MG63 (cell line): ENCODE measurements at regions not wholly inside any gene's neighbourhood (a gene's known extent, or its start where the extent isn't known, plus 50 kb on each side); places are given as distances from the start of the nearest gene placed in this dataset.

ENCODE experiments used
- DNase-seq: peaks from one replicate; pipeline ENCODE4 v3.0.0-alpha.2; 2020
- H3K27me3 ChIP-seq: fragments of 250-450 bp; sonication (Bioruptor Pico); 2 replicates; pipeline ENCODE4 v1.5.1; 2020; ENCODE audit warnings: mild to moderate bottlenecking, moderate library complexity
- H3K36me3 ChIP-seq: fragments of 250-450 bp; sonication (Bioruptor Pico); 2 replicates; pipeline ENCODE4 v1.5.1; 2020; ENCODE audit warnings: mild to moderate bottlenecking, moderate library complexity
- H3K4me3 ChIP-seq: fragments of 250-450 bp; sonication (Bioruptor Pico); 2 replicates; pipeline ENCODE4 v1.5.1; 2020; ENCODE audit warnings: mild to moderate bottlenecking, moderate library complexity
- H3K9me3 ChIP-seq: fragments of 250-450 bp; sonication (Bioruptor Pico); 2 replicates; pipeline ENCODE4 v1.5.1; 2020; ENCODE audit warnings: mild to moderate bottlenecking, moderate library complexity

- no peaks in the 10 kb centered on the region for H3K27me3 ChIP-seq
- no peak for DNase-seq
- H3K9me3 ChIP-seq: no peaks in the 10 kb centered on the region
- no peak overlapping the region for H3K4me3 ChIP-seq
- H3K36me3 ChIP-seq: no peaks in the 10 kb centered on the region
Observed at GRCh38 chr15:37490707-37491106, 390.4 kb upstream of the MEIS2 start.

DNA sequence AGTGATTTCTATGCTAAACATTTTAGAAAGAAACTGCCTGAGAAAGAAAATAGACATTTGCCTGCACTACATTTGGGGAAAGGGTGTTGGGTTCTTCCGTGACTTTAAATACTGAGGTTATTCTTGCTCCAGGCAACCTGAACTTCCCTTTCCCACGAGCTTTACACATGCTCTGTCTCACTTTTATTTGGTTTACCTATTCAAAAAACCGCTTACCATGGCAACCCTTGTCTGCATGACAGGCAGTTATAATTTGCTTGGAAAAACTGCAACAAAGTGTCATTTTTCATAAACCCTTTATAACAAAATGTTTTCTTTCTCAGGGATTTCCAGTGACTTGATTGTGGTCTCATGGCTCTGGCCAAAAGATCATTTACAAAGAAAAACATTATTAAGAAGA is 416.3 kb upstream of the MEIS2 start:
- no peak for DNase-seq
- no peaks in the 10 kb centered on the region for H3K36me3 ChIP-seq
- no peaks in the 10 kb centered on the region for H3K9me3 ChIP-seq
- no peaks in the 10 kb centered on the region for H3K27me3 ChIP-seq
- H3K4me3 ChIP-seq: no peak overlapping the region

GRCh38 chr15:37517191-37517895 is 417.0 kb upstream of the MEIS2 start:
- DNase-seq: no peak
- Histone ChIP-seq H3K9me3 (no peaks in the 10 kb centered on the region), H3K27me3 (no peaks in the 10 kb centered on the region), H3K4me3 (no peak overlapping the region), H3K36me3 (no peaks in the 10 kb centered on the region)

GRCh38 chr15:37518436-37518835 is 416.0 kb upstream of the TMCO5A start:
- H3K9me3 ChIP-seq: no peaks in the 10 kb centered on the region
- H3K27me3 ChIP-seq: no peaks in the 10 kb centered on the region
- H3K4me3 ChIP-seq: no peak overlapping the region
- H3K36me3 ChIP-seq: no peaks in the 10 kb centered on the region
- DNase-seq: no peak

- H3K9me3 ChIP-seq: no peaks in the 10 kb centered on the region
- H3K27me3 ChIP-seq: no peaks in the 10 kb centered on the region
- H3K4me3 ChIP-seq: no peak overlapping the region
- DNase-seq: no peak
- no peaks in the 10 kb centered on the region for H3K36me3 ChIP-seq
Observed at GRCh38 chr15:37520026-37520425, 414.4 kb upstream of the TMCO5A start.

GRCh38 chr15:37520882-37521281 is 413.6 kb upstream of the TMCO5A start:
- no peaks in the 10 kb centered on the region for H3K27me3 ChIP-seq
- no peak overlapping the region for H3K4me3 ChIP-seq
- DNase-seq: no peak
- no peaks in the 10 kb centered on the region for H3K9me3 ChIP-seq
- no peaks in the 10 kb centered on the region for H3K36me3 ChIP-seq

DNA sequence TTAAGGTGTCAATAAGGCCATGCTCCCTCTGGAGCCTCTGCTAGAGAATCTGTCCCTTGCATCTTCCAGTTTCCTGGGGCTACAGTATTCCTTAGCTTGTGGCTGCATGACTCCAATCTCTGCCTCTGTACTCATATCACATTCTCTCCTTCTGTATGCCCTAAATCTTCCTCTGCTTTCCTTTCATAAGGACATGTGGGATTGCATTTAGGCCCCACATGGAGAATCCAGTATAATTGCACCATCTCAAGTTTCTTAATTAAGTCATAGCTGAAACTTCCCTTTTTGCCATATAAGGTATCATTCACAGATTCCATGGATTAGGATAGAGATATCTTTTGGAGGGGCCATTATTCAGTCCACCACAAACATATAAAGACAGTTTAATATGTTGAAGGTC is 409.8 kb upstream of the TMCO5A start:
- no peak for DNase-seq
- Histone ChIP-seq H3K9me3 (no peaks in the 10 kb centered on the region), H3K4me3 (no peak overlapping the region), H3K36me3 (no peaks in the 10 kb centered on the region), H3K27me3 (no peaks in the 10 kb centered on the region; the same call in 1 of the 2 replicates)

GRCh38 chr15:37528432-37528831 is 406.0 kb upstream of the TMCO5A start:
- Histone ChIP-seq H3K27me3 (no peaks in the 10 kb centered on the region; the same call in 1 of the 2 replicates), H3K36me3 (no peaks in the 10 kb centered on the region), H3K4me3 (no peak overlapping the region), H3K9me3 (no peaks in the 10 kb centered on the region)
- no peak for DNase-seq

DNA sequence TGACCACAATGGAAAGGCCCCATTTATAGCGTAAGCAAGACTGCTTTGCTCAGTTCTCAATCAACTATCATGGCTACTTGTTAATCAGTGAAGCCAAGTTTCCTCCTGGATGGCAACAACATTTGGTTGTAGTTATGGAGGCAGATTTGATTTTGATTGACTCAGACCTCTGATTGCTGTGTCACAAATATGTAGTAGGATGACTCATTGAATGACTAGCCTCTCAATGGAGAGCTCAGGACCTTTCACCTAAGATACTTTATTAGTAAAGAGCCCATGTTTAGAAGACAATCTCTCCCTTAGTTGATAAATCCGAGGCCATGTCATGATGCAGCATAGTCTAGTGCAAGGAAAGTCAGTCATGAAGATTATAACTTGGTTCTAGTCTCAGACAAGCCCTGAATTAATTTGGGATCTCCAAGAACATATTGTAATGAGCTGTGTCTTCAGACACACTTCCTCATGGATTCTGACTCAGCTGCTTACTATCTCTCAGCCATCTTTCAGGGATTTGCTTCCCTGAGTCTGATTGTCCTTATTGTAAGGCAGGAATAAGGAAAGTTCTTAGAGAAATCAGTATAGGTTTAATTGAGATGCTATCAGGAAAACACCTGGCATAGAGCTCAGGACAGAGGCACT is 397.4 kb upstream of the TMCO5A start:
- Histone ChIP-seq H3K9me3 (no peaks in the 10 kb centered on the region), H3K4me3 (no peak overlapping the region), H3K36me3 (no peaks in the 10 kb centered on the region), H3K27me3 (no peaks in the 10 kb centered on the region)
- DNase-seq: no peak

DNA sequence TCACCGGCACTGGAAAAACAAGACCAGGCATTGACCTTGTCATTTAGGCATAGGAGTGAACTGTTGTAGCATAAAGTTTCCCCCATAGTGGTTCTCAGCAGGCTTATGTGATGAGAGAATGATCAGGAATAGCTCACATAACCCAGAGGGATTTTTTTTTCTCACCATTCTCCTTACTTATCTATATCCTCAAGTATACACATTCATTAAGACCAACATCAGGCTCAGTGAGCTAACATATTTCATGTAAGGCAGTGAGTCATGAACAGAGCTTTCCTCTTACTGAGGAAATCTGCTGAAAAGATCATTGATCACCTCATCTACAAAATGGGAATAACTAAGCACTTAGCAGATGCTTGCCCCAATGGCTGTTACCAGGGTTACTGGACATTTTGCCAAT is 396.6 kb upstream of the TMCO5A start:
- H3K9me3 ChIP-seq: no peaks in the 10 kb centered on the region
- no peaks in the 10 kb centered on the region for H3K27me3 ChIP-seq
- no peak overlapping the region for H3K4me3 ChIP-seq
- H3K36me3 ChIP-seq: no peaks in the 10 kb centered on the region
- no peak for DNase-seq

DNA sequence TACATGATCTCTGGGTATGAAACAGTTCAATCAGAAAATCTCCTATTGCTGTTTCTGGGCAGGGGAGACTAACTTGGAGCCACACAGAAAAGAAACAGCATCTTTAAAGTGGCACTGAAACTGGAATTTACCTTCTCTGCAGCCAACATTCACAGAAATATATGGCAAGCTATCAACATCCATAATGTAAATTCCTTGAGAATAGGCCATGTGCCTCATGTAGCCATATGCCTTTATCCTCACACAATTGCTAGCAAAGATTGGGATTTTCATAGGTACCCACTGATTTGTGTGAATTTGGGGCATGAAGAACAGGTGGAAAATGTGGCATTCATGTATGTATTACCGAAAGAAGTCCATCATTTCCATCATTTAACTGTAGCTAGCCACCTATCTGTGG is 386.3 kb upstream of the TMCO5A start:
- H3K9me3 ChIP-seq: no peaks in the 10 kb centered on the region
- no peak for DNase-seq
- no peak overlapping the region for H3K4me3 ChIP-seq
- no peaks in the 10 kb centered on the region for H3K36me3 ChIP-seq
- no peaks in the 10 kb centered on the region for H3K27me3 ChIP-seq

DNA sequence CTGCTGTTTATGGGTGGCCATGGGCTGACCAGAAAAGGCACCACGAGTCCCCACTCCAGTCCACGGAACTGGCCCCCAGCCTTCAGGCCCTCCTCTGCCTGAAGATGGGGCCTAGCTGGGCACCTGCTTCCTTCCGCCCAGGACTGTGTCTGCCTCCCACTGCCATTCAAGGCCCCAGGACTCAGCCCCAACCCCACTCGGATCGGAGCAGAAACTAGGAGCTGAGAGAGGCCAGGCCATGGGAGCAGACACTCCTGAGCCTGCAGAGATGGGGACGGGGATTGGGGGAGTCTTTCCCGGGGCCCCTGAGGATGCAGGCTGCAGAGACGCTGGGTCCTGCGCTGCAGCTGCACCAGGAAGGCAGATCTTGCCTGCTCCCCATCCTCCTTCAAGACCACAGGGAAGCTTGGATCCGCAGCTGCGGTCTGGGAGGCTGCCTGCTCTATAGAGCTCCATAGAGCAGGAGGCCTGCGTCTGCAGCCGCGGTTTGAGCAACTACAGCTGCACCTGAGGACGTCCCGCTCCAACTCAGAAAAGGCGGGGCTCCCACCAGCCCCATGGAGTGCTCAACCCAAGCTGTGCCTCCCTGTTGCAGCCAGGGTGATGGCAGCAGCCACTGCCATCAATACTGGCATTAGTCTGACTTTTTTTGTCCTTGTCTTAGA is 383.9 kb upstream of the TMCO5A start:
- Histone ChIP-seq H3K36me3 (no peaks in the 10 kb centered on the region), H3K27me3 (no peaks in the 10 kb centered on the region), H3K4me3 (no peak overlapping the region), H3K9me3 (no peaks in the 10 kb centered on the region)
- DNase-seq: no peak

DNA sequence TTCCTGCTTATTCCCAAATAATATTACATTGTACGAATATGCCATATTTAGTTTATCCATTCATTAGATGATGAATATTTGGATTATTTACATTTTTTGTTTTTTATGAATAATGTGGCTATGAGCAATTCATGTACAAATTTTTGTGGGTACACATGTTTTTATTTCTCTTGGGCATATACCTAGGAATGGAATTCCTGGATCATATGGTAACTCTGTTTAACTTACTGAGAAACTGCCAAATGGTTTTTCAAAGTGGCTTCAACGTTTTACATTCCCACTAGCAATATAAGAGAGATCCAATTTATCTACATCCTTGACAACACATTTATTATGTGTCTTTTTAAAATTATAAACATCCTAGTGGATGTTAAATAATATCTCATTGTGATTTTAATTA is 362.0 kb upstream of the TMCO5A start:
- Histone ChIP-seq H3K36me3 (no peaks in the 10 kb centered on the region), H3K9me3 (no peaks in the 10 kb centered on the region), H3K4me3 (no peak overlapping the region), H3K27me3 (peaks cover 3% of the 10 kb centered on the region; the same call in 1 of the 2 replicates)
- DNase-seq: no peak

- no peak for DNase-seq
- peaks cover 3% of the 10 kb centered on the region for H3K27me3 ChIP-seq
- no peaks in the 10 kb centered on the region for H3K9me3 ChIP-seq
- H3K4me3 ChIP-seq: no peak overlapping the region
- no peaks in the 10 kb centered on the region for H3K36me3 ChIP-seq
Observed at GRCh38 chr15:37574985-37575384, 359.5 kb upstream of the TMCO5A start.

DNA sequence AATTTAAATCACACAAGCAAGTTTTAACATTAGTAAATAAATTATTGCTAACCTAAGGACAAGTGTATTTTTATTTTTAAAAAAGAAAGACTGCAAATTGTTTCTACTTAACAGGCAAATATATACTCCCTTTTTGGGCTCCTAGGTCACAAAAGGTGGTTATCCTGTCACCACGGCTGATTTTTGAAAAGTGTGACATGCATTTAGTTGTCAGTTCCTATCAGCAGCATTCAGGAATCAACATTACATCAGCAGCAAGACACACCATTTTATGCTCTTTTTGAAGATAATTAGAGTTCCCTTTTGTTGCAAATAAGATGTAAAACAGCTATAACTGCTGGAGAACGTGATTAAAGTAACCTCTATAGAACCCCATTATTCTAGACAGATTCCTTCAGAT is 357.5 kb upstream of the TMCO5A start:
- Histone ChIP-seq H3K4me3 (no peak overlapping the region), H3K36me3 (no peaks in the 10 kb centered on the region), H3K9me3 (no peaks in the 10 kb centered on the region), H3K27me3 (peaks cover 3% of the 10 kb centered on the region)
- no peak for DNase-seq

DNA sequence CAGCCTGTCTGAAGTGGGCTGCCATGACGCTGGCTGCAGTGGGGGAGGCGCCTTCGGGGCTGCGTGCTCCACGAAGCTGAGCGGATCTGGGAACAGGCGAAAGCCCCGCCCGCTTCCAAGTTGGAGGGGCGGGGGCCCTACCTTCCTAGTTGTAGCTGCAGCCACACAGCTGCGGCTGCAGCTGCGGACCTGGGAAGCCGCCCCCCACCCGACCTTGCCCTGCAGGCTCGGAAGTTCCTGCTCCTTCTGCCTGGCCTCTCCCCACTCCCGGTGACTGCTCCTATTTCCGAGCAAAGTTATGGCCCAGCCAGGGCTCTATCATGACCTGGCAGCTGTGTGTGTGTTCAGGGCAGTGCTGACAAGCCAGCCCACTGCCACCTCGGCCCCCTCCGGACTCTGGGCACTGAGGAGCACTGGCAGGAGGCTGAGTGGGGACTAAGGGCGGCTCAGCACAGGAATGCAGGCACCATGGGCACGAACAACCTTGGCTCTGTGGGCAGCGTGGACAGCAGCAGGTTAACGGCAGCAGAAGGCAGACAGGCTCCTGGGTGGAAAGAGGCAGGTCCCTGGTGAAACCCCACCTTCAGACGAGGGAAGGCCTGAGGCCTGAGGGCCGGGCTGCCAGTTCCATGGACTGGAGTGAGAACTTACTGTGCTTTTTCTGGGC is 352.4 kb upstream of the TMCO5A start:
- Histone ChIP-seq H3K4me3 (no peak overlapping the region), H3K36me3 (no peaks in the 10 kb centered on the region), H3K27me3 (peaks cover 3% of the 10 kb centered on the region), H3K9me3 (no peaks in the 10 kb centered on the region)
- DNase-seq: no peak

GRCh38 chr15:37582852-37583251 is 351.6 kb upstream of the TMCO5A start:
- H3K9me3 ChIP-seq: no peaks in the 10 kb centered on the region
- DNase-seq: no peak
- no peaks in the 10 kb centered on the region; the same call in 1 of the 2 replicates for H3K27me3 ChIP-seq
- no peaks in the 10 kb centered on the region for H3K36me3 ChIP-seq
- H3K4me3 ChIP-seq: no peak overlapping the region
